Keratinocyte (primary cell): ENCODE measurements at regions not wholly inside any gene's neighbourhood (a gene's known extent, or its start where the extent isn't known, plus 50 kb on each side); places are given as distances from the start of the nearest gene placed in this dataset.

Experiments
- DNase-seq: peaks from one replicate; pipeline ENCODE4 v3.0.0-alpha.2; 2011; ENCODE audit warnings: low read depth, missing footprints, low spot score
- FAIRE-seq: peaks from 2 replicates; lab custom pipeline; 2011; peaks lifted over from hg19 to GRCh38; lab: Jason Lieb, UNC
- H2AFZ ChIP-seq: 2 replicates; pipeline ENCODE4 v1.6.0; 2012; ENCODE audit warnings: low read length, control low read depth, inconsistent platforms; ENCODE audit not compliant: control insufficient read depth
- H3K27ac ChIP-seq: 2 replicates; pipeline ENCODE4 v1.5.1; 2011; ENCODE audit warnings: low read length; ENCODE audit not compliant: control insufficient read depth, insufficient read depth
- H3K27me3 ChIP-seq: 3 replicates; pipeline ENCODE4 v1.6.0; 2011; ENCODE audit warnings: low read length; ENCODE audit not compliant: control insufficient read depth, insufficient read depth; ENCODE audit errors: extremely low read depth
- H3K36me3 ChIP-seq, 2 experiments: 2 replicates in 1 of 2; 3 replicates in 1 of 2; pipeline ENCODE4 v1.5.1; 2011; ENCODE audit warnings: low read length in 2 of 2, mild to moderate bottlenecking in 1 of 2; ENCODE audit not compliant: control insufficient read depth in 2 of 2, insufficient read depth in 2 of 2; ENCODE audit errors: extremely low read depth in 1 of 2
- H3K4me1 ChIP-seq: 3 replicates; pipeline ENCODE4 v1.5.1; 2011; ENCODE audit warnings: low read length; ENCODE audit not compliant: control insufficient read depth, insufficient read depth; ENCODE audit errors: extremely low read depth
- H3K4me2 ChIP-seq: 3 replicates; pipeline ENCODE4 v1.6.0; 2011; ENCODE audit warnings: low read depth, low read length; ENCODE audit not compliant: control insufficient read depth, insufficient read depth; ENCODE audit errors: extremely low read depth
- H3K4me3 ChIP-seq, 3 experiments: fragments of 200-600 bp in 1 of 3; sonication (generic) in 1 of 3; 2 replicates in 2 of 3; 3 replicates in 1 of 3; pipeline ENCODE4 v1.5.1; 2011 to 2016; ENCODE audit warnings: low read length in 3 of 3, mild to moderate bottlenecking in 3 of 3, control low read depth in 2 of 3, inconsistent platforms in 1 of 3, low read depth in 1 of 3, mixed read lengths in 1 of 3, mixed run types in 1 of 3, moderate library complexity in 1 of 3; ENCODE audit not compliant: control insufficient read depth in 2 of 3, insufficient read depth in 2 of 3; ENCODE audit errors: extremely low read depth in 1 of 3
- H3K79me2 ChIP-seq: 2 replicates; pipeline ENCODE4 v1.6.0; 2012; ENCODE audit warnings: low read length; ENCODE audit not compliant: control insufficient read depth, insufficient read depth
- H3K9ac ChIP-seq: 3 replicates; pipeline ENCODE4 v1.6.0; 2011; ENCODE audit warnings: low read length; ENCODE audit not compliant: control insufficient read depth, insufficient read depth; ENCODE audit errors: extremely low read depth
- H3K9me1 ChIP-seq: 3 replicates; pipeline ENCODE4 v1.6.0; 2011; ENCODE audit warnings: low read length; ENCODE audit not compliant: control insufficient read depth, insufficient read depth; ENCODE audit errors: extremely low read depth
- H3K9me3 ChIP-seq: 2 replicates; pipeline ENCODE4 v1.5.1; 2012; ENCODE audit warnings: low read depth, low read length; ENCODE audit not compliant: control insufficient read depth
- H4K20me1 ChIP-seq: 3 replicates; pipeline ENCODE4 v1.6.0; 2011; ENCODE audit warnings: low read length; ENCODE audit not compliant: control insufficient read depth, insufficient read depth; ENCODE audit errors: extremely low read depth
- CTCF ChIP-seq, 3 experiments: IDR thresholded peaks in 1 of 3; conservative IDR thresholded peaks in 1 of 3; optimal IDR thresholded peaks in 1 of 3; 2 replicates in 2 of 3; 3 replicates in 1 of 3; pipeline versions ENCODE3 to v1.5.1; 2011; ENCODE audit warnings: low read length in 3 of 3, mild to moderate bottlenecking in 3 of 3, moderate library complexity in 2 of 3, control low read depth in 1 of 3, inconsistent platforms in 1 of 3; ENCODE audit not compliant: insufficient read depth in 2 of 3; ENCODE audit errors: extremely low read depth in 1 of 3
- EZH2 ChIP-seq: IDR thresholded peaks from one replicate; pipeline ENCODE4 v1.6.1; 2012; ENCODE audit warnings: inconsistent platforms, mild to moderate bottlenecking, low read length, moderate library complexity
- dilution Hi-C: fragments of 300-500 bp; cut with MboI; formaldehyde crosslinking; loops from one replicate; pipeline ENCODE4 v1.7.0; 2020; ENCODE audit warnings: low sequenced_read_pairs; ENCODE audit not compliant: extremely low pct_ligation_motif_present

DNA sequence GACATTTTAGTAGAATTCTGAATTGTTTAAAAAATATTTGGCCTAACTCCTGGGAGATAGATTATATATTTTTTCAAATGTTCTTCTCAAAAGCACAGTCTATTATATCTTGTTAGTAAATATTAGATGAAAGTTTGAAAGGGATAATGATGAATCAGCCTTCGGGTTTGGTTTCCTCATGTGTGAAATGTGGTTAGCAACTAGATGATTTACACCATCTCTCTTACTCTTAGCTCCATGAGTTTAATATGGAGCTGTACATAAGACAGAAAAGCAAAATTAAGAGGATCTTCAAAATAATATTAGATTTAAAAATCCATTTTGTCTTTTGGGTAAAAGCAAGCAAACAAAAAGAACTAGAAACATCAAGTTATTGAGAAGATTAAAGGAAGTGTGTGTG, 120.8 kb upstream of the SFRP2 start:
- H2AFZ ChIP-seq = no peak overlapping the region
- H3K9ac ChIP-seq = no peak overlapping the region
- H3K9me1 ChIP-seq = no peaks in the 10 kb centered on the region
- H4K20me1 ChIP-seq = no peaks in the 10 kb centered on the region
- H3K9me3 ChIP-seq = no peaks in the 10 kb centered on the region
- peaks cover 3% of the 10 kb centered on the region for H3K4me1 ChIP-seq
- dilution Hi-C loops = no loop called here
- no peak overlapping the region for H3K27ac ChIP-seq
- no peaks in the 10 kb centered on the region for H3K79me2 ChIP-seq
- no peaks in the 10 kb centered on the region for H3K36me3 ChIP-seq
- no peak overlapping the region for H3K4me3 ChIP-seq
- no peak for DNase-seq
- no peak overlapping the region for H3K4me2 ChIP-seq
- no peaks in the 10 kb centered on the region for H3K27me3 ChIP-seq
- no peak for TF ChIP-seq EZH2
- TF ChIP-seq CTCF (optimal IDR thresholded peaks at IDR 0.05 in 1 of 3, IDR thresholded peaks at IDR 0.05 in 1 of 3, conservative IDR thresholded peaks at IDR 0.05 in 1 of 3; ENCODE audit: extremely low read depth in 1 of 3, insufficient read depth in 2 of 3, low read length in 3 of 3) = no peak
- FAIRE-seq = no peak

- H3K4me2 ChIP-seq = no peak overlapping the region
- DNase-seq (no peak), FAIRE-seq (no peak)
- H3K4me3 ChIP-seq = no peak overlapping the region
- H4K20me1 ChIP-seq = no peaks in the 10 kb centered on the region
- dilution Hi-C loops = no loop called here
- H3K27ac ChIP-seq = no peak overlapping the region
- no peaks in the 10 kb centered on the region for H3K4me1 ChIP-seq
- no peak overlapping the region for H2AFZ ChIP-seq
- no peaks in the 10 kb centered on the region for H3K36me3 ChIP-seq
- no peaks in the 10 kb centered on the region for H3K27me3 ChIP-seq
- no peaks in the 10 kb centered on the region for H3K9me3 ChIP-seq
- TF ChIP-seq CTCF (optimal IDR thresholded peaks at IDR 0.05 in 1 of 3, IDR thresholded peaks at IDR 0.05 in 1 of 3, conservative IDR thresholded peaks at IDR 0.05 in 1 of 3; ENCODE audit: extremely low read depth in 1 of 3, insufficient read depth in 2 of 3, low read length in 3 of 3) (no peak), EZH2 (no peak)
- no peaks in the 10 kb centered on the region for H3K9me1 ChIP-seq
- no peaks in the 10 kb centered on the region for H3K79me2 ChIP-seq
- no peak overlapping the region for H3K9ac ChIP-seq
These were observed 117.3 kb upstream of the SFRP2 start for GRCh38 chr4:153906231-153906630.
